Endothelial cell of umbilical vein (primary cell): ENCODE measurements at regions not wholly inside any gene's neighbourhood (a gene's known extent, or its start where the extent isn't known, plus 50 kb on each side); places are given as distances from the start of the nearest gene placed in this dataset.

Source experiments
- BruUV-seq: library from RNA; stranded (reverse); fragments of 400-500 nt; replicated peaks from 2 replicates; lab custom pipeline; 2021; lab: Mats Ljungman, UMichigan
- CTCF ChIA-PET: fragments of 300-600, 350-600 bp; sonication (Branson Sonifier 250); formaldehyde crosslinking; loops from one replicate; lab custom pipeline; 2021; ENCODE audit warnings: antibody characterized with exemption, inconsistent platforms; lab: Charles Lee
- POLR2A ChIA-PET: fragments of 300-600, 350-600 bp; sonication (Branson Sonifier 250); formaldehyde crosslinking; loops from one replicate; lab custom pipeline; 2021; ENCODE audit warnings: antibody characterized with exemption, inconsistent platforms; lab: Charles Lee
- DNase-seq: peaks from one replicate; pipeline ENCODE4 v3.0.0-alpha.2; 2011; ENCODE audit warnings: low read depth, low spot score
- FAIRE-seq: peaks from 2 replicates; lab custom pipeline; 2011; peaks lifted over from hg19 to GRCh38; lab: Jason Lieb, UNC
- H2AFZ ChIP-seq: 2 replicates; pipeline ENCODE4 v1.6.0; 2012; ENCODE audit warnings: low read depth, low read length, control low read depth, inconsistent platforms
- H3K27ac ChIP-seq: 2 replicates; pipeline ENCODE4 v1.5.1; 2011; ENCODE audit warnings: low read depth, mild to moderate bottlenecking, control low read depth, low read length, moderate library complexity; ENCODE audit not compliant: insufficient read depth
- H3K27me3 ChIP-seq, 2 experiments: 2 replicates each; pipeline versions ENCODE4 v1.6.0 to v1.6.1; 2011; ENCODE audit warnings: low read length in 2 of 2, mixed read lengths in 1 of 2; ENCODE audit not compliant: control insufficient read depth in 2 of 2, insufficient read depth in 2 of 2
- H3K36me3 ChIP-seq, 2 experiments: 2 replicates in 1 of 2; 3 replicates in 1 of 2; pipeline ENCODE4 v1.5.1; 2011; ENCODE audit warnings: low read length in 2 of 2, mild to moderate bottlenecking in 1 of 2, moderate library complexity in 1 of 2; ENCODE audit not compliant: control insufficient read depth in 2 of 2, insufficient read depth in 2 of 2; ENCODE audit errors: extremely low read depth in 1 of 2
- H3K4me1 ChIP-seq: 3 replicates; pipeline ENCODE4 v1.5.1; 2011; ENCODE audit warnings: mild to moderate bottlenecking, low read length; ENCODE audit not compliant: control insufficient read depth, insufficient read depth; ENCODE audit errors: extremely low read depth
- H3K4me2 ChIP-seq: 2 replicates; pipeline ENCODE4 v1.6.1; 2011; ENCODE audit warnings: low read length, control low read depth, mixed read lengths; ENCODE audit not compliant: insufficient read depth
- H3K4me3 ChIP-seq, 3 experiments: fragments of 200-600 bp in 1 of 3; sonication (generic), shearing (Covaris generic) in 1 of 3; replicated peaks in 1 of 3; 2 replicates each; pipeline ENCODE4 v1.5.1; 2011 to 2016; ENCODE audit warnings: control low read depth in 3 of 3, low read length in 3 of 3, mild to moderate bottlenecking in 2 of 3, inconsistent platforms in 1 of 3, low read depth in 1 of 3, moderate library complexity in 1 of 3; ENCODE audit not compliant: insufficient read depth in 1 of 3
- H3K79me2 ChIP-seq: 2 replicates; pipeline ENCODE4 v1.6.0; 2012; ENCODE audit warnings: low read length, inconsistent platforms; ENCODE audit not compliant: control insufficient read depth, insufficient read depth
- H3K9ac ChIP-seq: replicated peaks from 2 replicates; pipeline ENCODE3; 2011; ENCODE audit warnings: low read length, control low read depth; ENCODE audit not compliant: insufficient read depth; ENCODE audit errors: extremely low read depth
- H3K9me1 ChIP-seq: replicated peaks from 3 replicates; pipeline ENCODE4 v1.6.0; 2011; ENCODE audit warnings: mild to moderate bottlenecking, low read length; ENCODE audit not compliant: control insufficient read depth, insufficient read depth; ENCODE audit errors: extremely low read depth
- H3K9me3 ChIP-seq: replicated peaks from 2 replicates; pipeline ENCODE4 v1.5.1; 2012; ENCODE audit warnings: low read length, inconsistent platforms; ENCODE audit not compliant: control insufficient read depth, insufficient read depth
- H4K20me1 ChIP-seq: replicated peaks from 2 replicates; pipeline ENCODE3; 2011; ENCODE audit warnings: mild to moderate bottlenecking, low read length; ENCODE audit not compliant: control insufficient read depth, insufficient read depth; ENCODE audit errors: extremely low read depth
- EZH2 ChIP-seq: IDR thresholded peaks from 2 replicates; pipeline ENCODE4 v1.6.1; 2012; ENCODE audit warnings: borderline replicate concordance, low read depth, mild to moderate bottlenecking, moderate library complexity, low read length, inconsistent platforms; ENCODE audit not compliant: severe bottlenecking
- FOS ChIP-seq: IDR thresholded peaks from 2 replicates; pipeline ENCODE4 v1.6.1; 2011; ENCODE audit warnings: mild to moderate bottlenecking, low read length, moderate library complexity, borderline replicate concordance; ENCODE audit not compliant: insufficient read depth
- GATA2 ChIP-seq: IDR thresholded peaks from 2 replicates; pipeline ENCODE4 v1.7.0; 2011; ENCODE audit warnings: low read depth, mild to moderate bottlenecking, moderate library complexity, mixed read lengths, low read length; ENCODE audit not compliant: insufficient read length, insufficient read depth
- JUN ChIP-seq: IDR thresholded peaks from 2 replicates; pipeline ENCODE4 v1.6.1; 2011; ENCODE audit warnings: borderline replicate concordance, low read depth; ENCODE audit not compliant: insufficient read length, insufficient read depth
- MYC ChIP-seq: IDR thresholded peaks from one replicate; pipeline ENCODE4 v1.6.1; 2011; ENCODE audit warnings: mild to moderate bottlenecking, low read depth, low read length
- POLR2A ChIP-seq: IDR thresholded peaks from 2 replicates; pipeline ENCODE4 v1.6.1; 2012; ENCODE audit warnings: low read depth, mild to moderate bottlenecking, control low read depth, low read length
- POLR2AphosphoS5 ChIP-seq: IDR thresholded peaks from 2 replicates; pipeline ENCODE4 v1.6.1; 2012; ENCODE audit warnings: low read depth, mild to moderate bottlenecking, control low read depth, low read length, moderate library complexity; ENCODE audit not compliant: insufficient read depth
- dilution Hi-C: fragments of 300-500 bp; cut with MboI; formaldehyde crosslinking; loops from one replicate; pipeline ENCODE4 v1.15.0; 2019; ENCODE audit warnings: low sequenced_read_pairs; ENCODE audit not compliant: extremely low pct_ligation_motif_present
- intact Hi-C: fragments of 100-400 bp; cut with micrococcal nuclease; formaldehyde crosslinking; loops from one replicate; pipeline ENCODE4 v1.10.0; 2022
- TF ChIP-seq, protein P1 (sequence below), 2 donors: IDR thresholded peaks; 1 replicate in 1 of 2; 2 replicates in 1 of 2; pipeline ENCODE4 v1.5.1; 2011; ENCODE audit warnings: low read length in 2 of 2, mild to moderate bottlenecking in 2 of 2, moderate library complexity in 2 of 2, control low read depth in 1 of 2, inconsistent platforms in 1 of 2, low read depth in 1 of 2; ENCODE audit not compliant: insufficient read depth in 1 of 2; ENCODE audit errors: extremely low read depth in 1 of 2
- TF ChIP-seq, protein P2 (sequence below): IDR thresholded peaks from 2 replicates; pipeline ENCODE4 v1.6.1; 2011; ENCODE audit not compliant: insufficient read depth, insufficient read length

DNA sequence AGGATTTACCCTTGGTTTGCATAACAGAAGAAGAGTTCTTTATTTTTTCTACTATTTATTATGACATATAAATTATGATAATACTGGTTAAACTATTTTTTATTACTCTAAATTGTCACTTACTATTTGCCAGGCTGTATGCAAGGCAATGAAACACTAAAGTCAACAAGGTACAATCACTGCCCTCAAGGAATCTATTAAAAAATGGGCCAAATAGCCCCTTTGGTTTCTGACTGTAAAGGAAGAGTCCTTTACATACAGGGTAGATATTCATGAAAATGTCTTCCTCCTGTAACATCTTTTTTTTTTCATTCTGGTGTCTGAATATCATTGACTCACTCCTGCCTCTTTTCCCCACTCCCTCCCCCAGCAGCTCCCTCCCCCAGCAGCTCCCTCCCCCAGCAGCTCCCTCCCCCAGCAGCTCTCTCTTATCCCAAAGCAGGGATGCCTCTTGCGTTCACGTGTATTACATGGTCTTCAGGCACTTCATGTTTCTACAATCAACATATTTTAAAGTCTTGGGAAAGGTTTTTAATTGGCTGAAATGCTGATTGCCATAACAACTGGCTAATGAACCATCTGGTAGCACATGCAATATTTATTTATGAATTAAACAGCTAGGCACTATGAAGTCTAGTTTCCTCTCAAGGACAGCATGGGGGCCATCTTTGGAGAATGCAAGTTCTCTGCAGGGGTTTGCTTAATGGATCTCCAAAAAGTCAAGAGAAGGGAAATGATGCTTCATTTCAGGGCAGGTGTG, 400.4 kb upstream of the PLXNA2 start:
- Histone ChIP-seq H2AFZ (no peak overlapping the region), H3K4me2 (no peak overlapping the region), H3K9me1 (no peaks in the 10 kb centered on the region), H4K20me1 (no peaks in the 10 kb centered on the region), H3K9me3 (no peaks in the 10 kb centered on the region), H3K36me3 (no peaks in the 10 kb centered on the region), H3K27me3 (no peaks in the 10 kb centered on the region), H3K79me2 (no peaks in the 10 kb centered on the region), H3K4me1 (no peaks in the 10 kb centered on the region), H3K4me3 (no peak overlapping the region), H3K9ac (no peak overlapping the region), H3K27ac (no peak overlapping the region)
- intact Hi-C loops = no loop called here
- BruUV-seq = no TSS peak
- CTCF ChIA-PET = interaction anchor here (1.5 kb wide), 1 partner anchor 17 kb away, joined by 4 read pairs; no protein-coding TSS in a partner anchor
- POLR2A ChIA-PET = no interaction called here
- dilution Hi-C loops = no loop called here
- FAIRE-seq (no peak), DNase-seq (no peak)
- TF ChIP-seq, protein P1, sequence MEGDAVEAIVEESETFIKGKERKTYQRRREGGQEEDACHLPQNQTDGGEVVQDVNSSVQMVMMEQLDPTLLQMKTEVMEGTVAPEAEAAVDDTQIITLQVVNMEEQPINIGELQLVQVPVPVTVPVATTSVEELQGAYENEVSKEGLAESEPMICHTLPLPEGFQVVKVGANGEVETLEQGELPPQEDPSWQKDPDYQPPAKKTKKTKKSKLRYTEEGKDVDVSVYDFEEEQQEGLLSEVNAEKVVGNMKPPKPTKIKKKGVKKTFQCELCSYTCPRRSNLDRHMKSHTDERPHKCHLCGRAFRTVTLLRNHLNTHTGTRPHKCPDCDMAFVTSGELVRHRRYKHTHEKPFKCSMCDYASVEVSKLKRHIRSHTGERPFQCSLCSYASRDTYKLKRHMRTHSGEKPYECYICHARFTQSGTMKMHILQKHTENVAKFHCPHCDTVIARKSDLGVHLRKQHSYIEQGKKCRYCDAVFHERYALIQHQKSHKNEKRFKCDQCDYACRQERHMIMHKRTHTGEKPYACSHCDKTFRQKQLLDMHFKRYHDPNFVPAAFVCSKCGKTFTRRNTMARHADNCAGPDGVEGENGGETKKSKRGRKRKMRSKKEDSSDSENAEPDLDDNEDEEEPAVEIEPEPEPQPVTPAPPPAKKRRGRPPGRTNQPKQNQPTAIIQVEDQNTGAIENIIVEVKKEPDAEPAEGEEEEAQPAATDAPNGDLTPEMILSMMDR (IDR thresholded peaks at IDR 0.05; ENCODE audit: extremely low read depth in 1 of 2, insufficient read depth in 1 of 2, low read depth in 1 of 2, low read length in 2 of 2) = no peak
- TF ChIP-seq JUN (no peak), POLR2AphosphoS5 (no peak), POLR2A (no peak), MYC (no peak), FOS (no peak), GATA2 (no peak), EZH2 (no peak)
- TF ChIP-seq, protein P2, sequence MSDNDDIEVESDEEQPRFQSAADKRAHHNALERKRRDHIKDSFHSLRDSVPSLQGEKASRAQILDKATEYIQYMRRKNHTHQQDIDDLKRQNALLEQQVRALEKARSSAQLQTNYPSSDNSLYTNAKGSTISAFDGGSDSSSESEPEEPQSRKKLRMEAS = no peak
